D341Med (cell line): ENCODE measurements at regions not wholly inside any gene's neighbourhood (a gene's known extent, or its start where the extent isn't known, plus 50 kb on each side); places are given as distances from the start of the nearest gene placed in this dataset.

Source experiments
- DNase-seq: peaks from one replicate; pipeline ENCODE4 v3.0.0; 2012; ENCODE audit warnings: low spot score

- DNase-seq = no peak
Observed at GRCh38 chr10:92792661-92793060, 55.7 kb upstream of the EXOC6 start.
